GM19463 (cell line): ENCODE measurements at regions not wholly inside any gene's neighbourhood (a gene's known extent, or its start where the extent isn't known, plus 50 kb on each side); places are given as distances from the start of the nearest gene placed in this dataset.
A peak's percentile ranks its signal among the peaks of the same experiment; 100 is the strongest.

Source experiments
- ATAC-seq: cut with Tn5 transposase; IDR thresholded peaks from one replicate; pipeline ENCODE4 v1.9.1; 2021; ENCODE audit warnings: mild to moderate bottlenecking, moderate library complexity; ENCODE audit not compliant: unreplicated experiment

DNA sequence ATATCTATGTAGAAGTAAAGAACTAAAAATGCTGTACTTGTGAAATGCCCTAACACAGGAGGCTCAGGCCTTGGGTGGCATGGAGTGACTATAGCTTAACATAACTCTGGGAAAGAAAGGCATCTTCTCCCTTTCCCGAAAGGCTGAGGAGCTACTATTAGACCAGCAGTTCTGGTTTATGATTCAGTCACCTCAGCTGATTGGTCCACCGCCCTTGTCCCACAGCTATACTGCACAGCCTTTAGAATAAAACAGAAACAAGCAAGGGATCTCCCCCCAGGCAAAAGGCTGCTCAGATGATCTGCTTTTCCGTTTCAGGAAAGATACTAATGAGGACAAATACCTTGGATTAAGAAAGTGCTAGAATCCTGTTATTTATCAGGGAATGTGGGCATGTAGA is 171.3 kb downstream of the SNCA start:
- no peak for ATAC-seq

DNA sequence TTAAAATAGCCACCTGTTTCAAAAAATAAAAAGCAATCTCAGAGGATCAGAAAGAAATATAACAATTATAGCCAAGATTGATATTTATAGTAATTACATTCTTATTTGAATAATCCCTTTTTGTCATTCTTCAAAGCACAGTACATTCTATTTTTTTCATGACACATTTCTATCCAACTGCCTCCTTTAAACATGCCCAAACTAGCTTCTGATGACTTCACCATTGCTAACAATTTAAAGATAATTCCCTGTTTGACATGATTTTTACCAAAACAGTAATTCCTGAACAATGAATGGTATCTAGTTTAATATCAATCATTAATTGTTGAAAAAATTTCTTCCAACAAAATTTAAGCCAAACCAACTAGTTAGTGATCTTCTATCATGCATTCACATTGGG is 172.4 kb downstream of the SNCA start:
- no peak for ATAC-seq

GRCh38 chr4:89661173-89661899 is 175.6 kb downstream of the SNCA start:
- ATAC-seq, result no peak

DNA sequence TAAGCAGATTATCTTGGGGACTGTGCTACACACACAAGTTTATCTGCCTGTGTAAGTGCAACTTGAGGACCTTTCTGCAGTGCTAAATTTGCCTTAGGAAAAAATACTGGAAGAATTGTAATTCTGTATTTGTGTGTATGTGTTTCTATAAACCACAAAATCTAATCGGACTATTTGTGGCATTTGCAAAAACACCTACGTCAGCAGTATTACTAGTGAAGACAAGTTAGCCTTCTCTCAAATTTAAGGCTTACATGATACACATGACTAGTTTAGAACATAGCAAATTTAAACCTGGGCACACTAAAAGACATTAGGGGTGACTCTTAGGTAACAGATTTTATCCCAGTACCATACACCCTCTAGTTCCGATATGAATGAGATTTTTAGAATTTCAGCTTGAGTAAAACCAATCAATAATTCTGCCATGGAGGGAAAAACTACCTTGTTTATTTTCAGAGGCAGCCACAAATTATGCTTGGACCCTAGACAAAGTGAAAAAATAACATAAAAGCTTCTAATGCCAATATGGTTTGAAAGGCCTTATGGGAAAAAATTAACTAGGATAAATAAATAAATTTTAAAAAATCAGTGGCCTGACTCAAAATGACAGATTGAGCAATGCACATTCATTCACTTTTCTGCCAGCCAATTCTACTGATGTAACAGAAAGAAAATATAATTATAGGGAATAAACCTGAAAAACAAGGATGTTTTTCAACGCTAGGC is 176.4 kb downstream of the SNCA start:
- ATAC-seq, result no peak

DNA sequence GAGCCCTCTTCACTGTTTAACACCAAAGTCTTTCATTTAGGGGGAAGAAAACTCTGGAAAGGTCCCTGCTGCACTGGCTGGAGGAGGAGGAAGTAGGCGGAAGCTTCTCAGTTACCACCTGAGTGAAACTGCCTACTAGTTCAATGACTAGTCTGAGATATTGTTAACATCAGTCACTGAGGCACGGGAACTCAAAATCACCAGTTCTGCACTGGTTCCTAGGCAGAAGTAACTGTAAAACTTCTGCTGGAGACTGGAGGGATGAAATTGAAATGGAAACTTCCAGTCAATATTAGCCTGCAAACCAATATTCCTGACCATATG is 178.3 kb downstream of the SNCA start:
- ATAC-seq, result peak; percentile 84

DNA sequence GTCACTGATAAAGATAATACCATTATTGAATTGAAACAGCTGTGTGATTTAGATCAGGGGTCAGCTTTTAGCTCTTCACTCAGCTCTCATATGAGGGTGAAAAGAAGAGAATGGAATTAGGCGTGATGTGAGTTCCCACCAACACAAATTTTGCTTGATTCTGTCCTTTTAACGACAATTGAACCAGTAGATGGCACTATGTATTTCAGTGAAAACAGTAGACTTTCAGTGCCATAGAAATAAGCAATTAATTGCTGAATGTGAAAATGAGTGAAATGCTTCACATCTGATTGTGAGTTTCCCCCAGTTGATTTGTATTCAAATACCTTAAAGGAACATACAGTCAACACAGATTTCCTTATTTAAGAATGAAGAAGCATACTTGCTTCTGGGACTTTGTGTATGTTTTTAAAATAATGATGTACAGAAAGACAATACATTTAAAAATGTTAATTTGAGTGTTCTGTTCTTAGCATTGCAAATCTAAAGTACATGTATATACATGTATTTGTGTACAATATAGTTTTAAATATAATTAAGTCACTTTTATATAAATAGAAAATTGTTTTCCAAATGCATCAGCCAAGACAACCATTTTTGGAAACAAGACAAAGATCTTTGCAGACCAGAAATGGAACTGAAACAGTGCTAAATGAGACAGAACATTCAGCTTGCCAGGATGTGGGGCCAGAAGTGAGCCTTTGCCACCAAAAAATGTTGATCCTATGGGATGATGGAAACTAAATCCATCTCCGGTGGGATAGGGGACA is 178.8 kb downstream of the SNCA start:
- ATAC-seq, result peak; percentile 63

DNA sequence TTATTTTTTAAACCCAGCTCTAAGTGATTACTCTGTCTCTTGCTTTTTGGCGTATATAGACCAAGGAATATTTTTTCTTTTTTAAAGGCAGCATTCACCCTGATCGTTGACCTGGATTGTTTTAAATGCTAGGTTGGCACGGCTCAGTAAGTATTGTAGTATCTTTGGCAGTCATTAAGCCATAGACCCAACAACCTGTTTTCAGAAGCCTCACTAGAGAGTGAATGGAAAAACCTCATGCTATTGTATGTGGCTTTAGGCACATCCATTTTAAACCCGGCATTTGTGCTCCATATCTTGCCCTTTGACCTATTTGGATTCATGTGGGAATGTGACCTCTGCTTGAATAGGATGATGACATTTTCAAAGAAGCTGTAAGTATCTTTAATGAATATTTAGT is 183.9 kb downstream of the SNCA start:
- no peak for ATAC-seq

DNA sequence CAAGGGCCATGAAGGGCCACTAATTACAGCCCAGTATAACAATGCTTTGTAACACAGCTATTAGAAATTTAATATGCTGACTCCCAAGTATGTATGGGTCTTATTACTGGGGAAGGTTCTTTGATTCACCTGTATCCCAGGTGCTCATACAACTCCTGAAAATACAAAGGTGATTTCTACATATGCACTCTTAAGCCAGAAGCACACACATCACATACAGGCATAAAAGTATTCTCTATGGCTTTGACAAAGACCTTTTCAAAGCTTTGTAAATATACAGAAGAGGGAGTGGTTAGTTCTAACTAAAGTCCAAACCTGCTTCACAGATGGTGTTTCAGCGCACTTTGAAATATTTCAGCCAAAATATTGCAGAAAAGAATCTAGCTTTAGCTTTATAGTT is 191.5 kb downstream of the SNCA start:
- no peak for ATAC-seq

DNA sequence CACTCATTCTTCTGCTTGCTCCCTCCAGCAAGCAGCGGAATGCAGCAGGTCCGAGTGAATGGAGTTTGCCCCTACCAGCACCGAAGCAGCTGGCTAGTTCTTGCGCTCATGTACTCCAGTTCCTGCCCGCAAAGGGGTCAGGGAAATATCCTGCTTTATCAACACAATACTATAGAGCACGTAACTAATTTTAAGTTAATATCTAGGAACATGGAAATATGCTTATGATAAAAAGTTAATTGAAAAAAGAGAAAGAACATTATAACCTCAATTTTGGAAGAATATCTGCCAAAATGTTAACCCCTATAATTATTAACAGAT is 195.6 kb downstream of the SNCA start:
- ATAC-seq, result no peak

GRCh38 chr4:89640620-89641366 is 196.2 kb downstream of the SNCA start:
- no peak for ATAC-seq

- no peak for ATAC-seq
Observed at GRCh38 chr4:89639395-89639794, 197.6 kb downstream of the SNCA start.

DNA sequence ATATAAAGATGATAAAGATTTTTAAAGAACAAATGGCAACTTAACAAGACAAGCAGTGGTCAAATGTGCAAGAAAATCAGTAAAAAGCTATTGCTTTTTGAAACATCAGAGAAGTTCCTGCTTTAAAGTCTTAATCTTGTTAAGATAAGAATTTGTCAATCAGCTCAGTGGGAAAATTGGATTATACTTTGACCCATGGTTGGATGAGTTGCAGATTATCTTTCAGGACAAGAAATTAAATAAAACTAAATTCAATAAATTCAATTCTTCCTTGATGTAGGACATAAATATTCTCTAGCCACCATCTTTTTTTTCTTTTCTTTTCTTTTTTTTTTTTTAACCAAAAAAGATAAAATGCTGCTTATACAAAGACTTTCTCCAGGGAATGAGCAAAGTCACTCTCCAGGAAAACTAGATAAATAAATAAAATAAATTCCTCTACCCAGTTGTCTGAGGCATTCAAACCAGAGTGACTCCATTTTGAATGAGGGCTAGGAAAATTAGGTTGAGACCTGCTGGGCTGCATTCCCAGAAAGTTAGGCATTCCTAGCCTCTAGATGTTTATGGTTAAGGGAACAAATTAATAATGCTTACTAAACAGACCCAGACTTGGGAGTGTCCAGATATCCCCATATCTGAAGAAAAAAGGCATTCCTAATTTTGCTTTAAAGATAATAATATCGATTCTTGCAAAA is 211.2 kb downstream of the SNCA start:
- ATAC-seq, result no peak

- peak; percentile 63 for ATAC-seq
Observed at GRCh38 chr4:89619206-89619962, 217.6 kb downstream of the SNCA start.

- no peak for ATAC-seq
Observed at GRCh38 chr4:89618151-89618550, 218.8 kb downstream of the SNCA start.

- ATAC-seq, result peak; percentile 53
Observed at GRCh38 chr4:89617317-89617716, 219.6 kb downstream of the SNCA start.

- ATAC-seq, result no peak
Observed at GRCh38 chr4:89616382-89616781, 220.6 kb downstream of the SNCA start.

- no peak for ATAC-seq
Observed at GRCh38 chr4:89615051-89615450, 221.9 kb downstream of the SNCA start.

GRCh38 chr4:89614155-89614554 is 222.8 kb downstream of the SNCA start:
- no peak for ATAC-seq

GRCh38 chr4:89610236-89610635 is 226.7 kb downstream of the SNCA start:
- no peak for ATAC-seq

DNA sequence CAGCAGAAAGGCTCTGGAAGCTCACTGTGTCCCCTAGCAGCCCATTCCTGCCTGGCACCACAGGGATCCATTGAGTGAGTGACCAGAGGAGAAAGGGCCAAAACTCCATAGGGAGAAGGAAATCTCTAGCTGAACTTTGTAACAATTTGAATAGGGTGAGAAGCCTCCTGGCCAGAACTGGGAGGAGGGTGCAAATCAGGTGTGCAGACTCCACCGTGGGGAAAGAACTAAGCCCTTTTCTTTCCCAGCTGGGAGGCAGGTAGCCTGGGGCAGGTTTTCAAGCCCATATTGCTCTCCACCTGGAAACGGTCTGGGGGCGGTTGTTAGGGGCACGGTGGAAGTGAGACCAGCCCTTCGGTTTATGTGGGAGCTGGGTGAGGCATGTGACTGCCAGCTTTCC is 227.2 kb downstream of the SNCA start:
- no peak for ATAC-seq
